CD4-positive, alpha-beta T cell treated with Interleukin-21 for 1 hour (primary cell): ENCODE measurements at regions not wholly inside any gene's neighbourhood (a gene's known extent, or its start where the extent isn't known, plus 50 kb on each side); places are given as distances from the start of the nearest gene placed in this dataset.
"Not testable (repeated sequence)": the region's sequence is repeated elsewhere in the genome, so short reads cannot be mapped to it uniquely, and the experiment has no call there.

ENCODE experiments used
- DNase-seq: peaks from one replicate; pipeline ENCODE4 v3.0.0-alpha.2; 2020

DNA sequence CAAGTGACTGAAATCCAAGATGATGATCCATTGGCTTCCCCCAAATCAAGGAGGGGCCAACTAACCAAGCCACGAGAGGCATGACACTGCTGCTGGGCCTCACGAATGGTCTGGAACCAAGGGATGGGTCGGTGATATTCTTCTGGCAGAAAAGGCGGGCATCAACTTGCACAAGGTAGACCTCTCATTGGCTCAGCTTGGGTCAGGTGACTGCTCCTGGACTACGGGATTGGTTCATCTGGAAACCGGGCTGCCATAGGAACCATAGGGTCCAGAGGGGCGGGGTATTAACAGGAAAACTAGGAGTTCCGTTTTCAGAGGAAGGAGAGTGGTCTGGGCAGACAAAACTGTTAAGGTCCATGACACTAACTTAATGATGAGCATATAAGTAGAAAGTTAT lies 100.9 kb downstream of the TFAP2C start:
- DNase-seq: no peak

DNA sequence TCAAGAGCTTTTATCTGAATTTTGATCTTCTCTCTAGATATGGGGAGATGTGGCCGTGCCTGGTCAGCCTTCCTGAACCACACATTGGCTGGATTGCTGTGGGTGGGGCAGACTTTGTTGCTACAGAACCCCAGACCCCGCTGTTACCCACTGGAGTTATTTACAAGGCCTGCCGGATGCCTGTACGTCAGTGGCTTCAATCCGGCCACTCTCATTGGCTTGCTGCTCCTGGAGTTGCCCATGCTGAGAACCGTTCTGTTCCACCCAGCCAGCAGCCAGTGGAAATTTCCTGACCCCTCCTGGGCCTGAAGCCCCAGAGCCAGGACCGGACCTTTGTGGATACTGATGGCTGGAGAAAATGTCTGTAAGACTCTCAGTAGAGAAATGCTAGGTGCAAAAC lies 101.9 kb downstream of the TFAP2C start:
- DNase-seq: no peak

DNA sequence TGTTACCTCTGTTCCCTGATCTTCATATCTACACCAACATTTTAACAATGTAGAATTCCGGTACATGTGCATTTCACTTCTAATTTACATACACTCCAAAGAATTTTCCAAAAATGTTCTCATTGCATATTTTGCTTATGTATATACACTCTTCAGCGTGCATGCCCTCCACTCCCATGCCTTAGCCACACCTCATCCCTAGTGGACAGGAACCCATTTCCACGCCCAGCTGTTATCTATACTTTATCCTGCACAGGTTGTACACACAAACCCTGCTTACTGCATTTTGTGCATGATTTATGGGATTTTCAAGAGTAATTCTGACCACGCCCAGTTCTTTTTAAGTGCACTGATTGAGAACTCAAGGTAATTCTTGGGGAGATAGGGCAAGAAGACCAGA lies 102.4 kb downstream of the TFAP2C start:
- no peak for DNase-seq

DNA sequence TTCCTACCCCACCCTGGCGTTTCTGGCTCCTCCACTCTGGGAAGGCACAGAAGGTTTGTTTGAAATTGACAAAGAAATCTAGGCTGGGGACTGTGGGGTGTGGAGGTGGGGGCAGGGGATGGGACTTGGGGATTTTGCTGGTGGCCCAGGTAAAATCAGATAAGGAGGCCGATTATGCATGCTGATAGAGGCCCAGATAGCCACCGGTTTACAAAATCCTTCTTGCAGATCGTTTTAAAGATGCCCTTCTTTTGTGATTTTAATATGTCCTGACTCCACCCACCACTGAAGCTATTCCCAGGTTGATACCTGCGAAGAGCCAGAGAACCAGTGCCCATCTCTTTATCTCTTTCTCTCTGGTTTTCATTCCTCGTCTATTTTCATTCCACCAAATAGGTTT lies 104.9 kb downstream of the TFAP2C start:
- no peak for DNase-seq

DNA sequence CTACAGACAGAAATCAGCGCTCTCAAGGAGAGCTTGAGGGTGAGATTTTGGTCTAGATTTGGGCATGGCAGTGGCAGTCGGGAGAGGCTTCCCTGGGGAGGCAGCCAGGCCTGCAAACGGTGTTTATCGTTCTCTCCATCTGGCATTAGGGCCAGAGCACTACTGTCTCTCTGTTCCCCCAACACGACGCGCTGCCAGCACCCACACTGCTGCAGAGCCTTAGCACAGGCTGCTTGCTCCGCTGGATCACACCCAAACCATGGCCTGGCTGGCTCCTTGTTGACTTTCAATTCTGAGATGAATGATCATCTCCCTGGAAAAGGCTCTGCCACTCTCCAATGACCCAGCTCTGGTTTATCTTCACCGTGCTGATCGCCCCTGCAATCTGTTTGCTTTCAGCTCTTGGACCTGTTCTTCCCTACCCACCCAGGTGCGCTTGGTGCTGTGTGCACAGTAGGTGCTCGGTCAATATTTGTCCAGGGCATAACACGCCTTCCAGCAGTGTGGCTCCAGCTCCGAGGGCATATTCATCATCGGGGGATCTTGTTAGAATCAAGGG lies 106.1 kb downstream of the TFAP2C start:
- no peak for DNase-seq

DNA sequence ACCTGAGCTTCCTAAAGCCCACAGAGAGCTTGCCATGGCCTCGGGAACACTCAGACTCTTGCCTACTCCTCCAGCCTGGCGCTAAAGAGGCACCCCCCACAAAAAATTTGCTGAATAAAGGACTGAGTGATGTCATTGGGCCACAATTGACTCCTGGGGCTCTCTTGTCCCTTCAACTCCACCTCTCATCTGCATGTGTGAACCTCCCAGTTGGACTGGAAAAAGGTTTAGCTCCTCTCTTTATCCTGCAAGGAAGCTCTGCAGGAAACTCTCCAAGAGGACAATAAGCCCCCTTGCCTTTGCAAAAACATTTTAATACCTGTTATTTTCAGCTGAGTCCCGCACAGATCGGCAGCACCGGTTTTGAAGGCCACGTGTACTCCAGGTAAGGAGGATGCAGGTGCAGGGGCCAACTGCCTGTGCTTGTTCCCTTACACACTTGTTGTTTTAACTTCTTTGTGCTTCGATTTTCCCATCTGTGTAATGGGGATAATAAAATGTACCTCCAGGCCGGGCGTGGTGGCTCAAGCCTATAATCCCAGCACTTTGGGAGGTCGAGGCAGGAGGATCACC lies 107.3 kb downstream of the TFAP2C start:
- DNase-seq: no peak

DNA sequence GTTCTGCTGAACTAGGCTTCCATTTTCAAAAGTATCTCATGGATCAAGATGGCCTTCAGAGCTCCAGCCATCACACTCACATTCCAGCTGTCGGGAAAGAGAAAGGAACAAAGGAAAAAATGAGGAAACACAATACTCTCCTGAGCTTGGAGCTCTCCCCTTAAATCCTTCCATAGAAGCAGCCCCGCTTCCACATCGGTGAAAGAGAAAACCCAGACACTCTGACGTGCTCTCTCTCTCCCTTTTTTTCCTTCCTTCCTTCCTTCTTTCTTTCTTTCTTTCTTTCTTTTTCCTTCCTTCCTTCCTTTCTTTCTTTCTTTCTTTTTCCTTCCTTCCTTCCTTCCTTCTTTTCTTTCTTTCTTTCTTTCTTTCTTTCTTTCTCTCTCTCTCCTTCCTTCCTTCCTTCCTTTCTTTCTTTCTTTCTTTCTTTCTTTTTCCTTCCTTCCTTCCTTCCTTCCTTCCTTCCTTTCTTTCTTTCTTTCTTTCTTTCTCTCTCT lies 115.3 kb downstream of the TFAP2C start:
- DNase-seq: not testable (repeated sequence)

DNA sequence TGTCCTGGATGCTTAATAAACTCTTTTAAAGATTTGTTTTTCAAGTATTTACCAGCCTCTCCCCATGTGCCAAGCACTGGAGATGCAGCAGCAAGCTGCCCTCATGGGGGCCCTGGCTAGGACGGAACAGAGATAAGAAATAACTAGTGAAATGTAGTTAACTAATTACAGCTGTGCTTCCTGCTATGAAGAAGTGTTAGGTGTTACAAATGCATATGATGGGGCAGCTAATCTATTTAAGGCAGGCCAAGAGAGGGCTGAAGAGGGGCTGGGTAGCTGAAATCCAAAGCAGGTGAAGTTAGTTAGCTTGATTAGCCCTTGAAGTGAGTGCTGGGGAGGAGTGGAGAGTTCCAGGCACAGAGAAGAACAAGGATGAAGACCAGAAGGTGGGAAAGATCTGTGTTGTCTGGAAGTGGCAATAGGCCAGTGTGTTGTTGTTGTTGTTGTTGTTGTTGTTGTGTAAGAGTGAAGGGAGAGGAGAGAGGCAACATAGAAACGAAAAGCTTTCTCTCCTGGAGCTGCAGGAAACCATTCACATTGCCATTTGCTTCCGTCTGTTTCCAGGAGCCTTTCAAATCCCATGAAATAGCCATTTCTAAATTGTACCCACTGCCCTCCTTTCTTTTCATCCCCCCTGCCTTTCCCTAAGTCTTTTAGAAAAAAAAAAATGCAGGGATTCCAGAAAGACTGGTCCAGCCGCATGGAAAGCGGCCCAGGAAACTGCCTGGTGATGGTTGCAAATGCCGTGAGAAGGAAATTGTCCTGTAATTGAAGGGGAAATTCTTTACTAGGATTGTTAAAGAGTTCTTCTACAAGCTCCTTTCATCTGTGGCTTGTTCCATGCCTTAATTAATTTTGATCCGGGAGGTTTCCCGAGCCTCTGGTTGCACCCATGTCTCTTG lies 119.6 kb downstream of the TFAP2C start:
- DNase-seq: no peak

DNA sequence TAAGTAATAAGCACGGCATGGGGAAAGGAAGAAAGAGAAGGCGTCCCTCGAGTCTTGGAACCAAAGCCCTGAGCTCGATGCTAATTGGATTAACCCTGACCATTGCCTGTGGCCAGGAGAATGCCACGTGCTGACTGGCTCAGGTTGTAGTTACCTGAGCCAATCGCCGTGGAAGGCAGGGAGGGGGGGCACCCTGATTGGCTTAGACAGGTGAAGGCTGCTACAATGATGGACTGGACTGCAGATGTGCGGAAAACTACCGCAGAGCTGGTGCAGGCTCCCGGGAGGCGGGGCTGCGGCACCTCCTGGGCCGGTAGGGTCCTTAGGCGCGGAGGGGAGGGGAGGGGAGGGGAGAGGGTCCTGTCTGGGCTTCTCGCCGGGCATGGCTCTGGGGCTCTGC lies 121.3 kb downstream of the TFAP2C start:
- DNase-seq: no peak

DNA sequence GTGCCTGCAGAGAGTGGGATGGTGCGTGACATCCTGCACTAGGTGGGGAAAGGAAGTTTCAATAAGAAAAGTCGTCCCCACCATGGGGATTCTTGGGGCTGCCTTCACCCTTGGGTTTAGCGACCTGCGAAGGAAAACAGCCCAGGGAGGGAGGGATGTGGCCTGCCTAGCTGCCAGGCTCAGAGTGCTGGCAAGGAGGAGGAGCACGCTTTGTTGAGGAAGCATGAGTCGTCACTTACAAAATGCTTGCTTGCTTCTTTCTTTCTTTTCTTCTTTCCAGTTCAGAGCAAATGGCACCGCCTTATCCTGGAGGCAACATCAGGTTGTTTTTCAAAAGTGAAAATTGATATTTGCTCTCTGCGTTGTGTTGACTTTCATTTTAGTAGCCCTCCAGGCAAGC lies 123.2 kb downstream of the TFAP2C start:
- no peak for DNase-seq

DNA sequence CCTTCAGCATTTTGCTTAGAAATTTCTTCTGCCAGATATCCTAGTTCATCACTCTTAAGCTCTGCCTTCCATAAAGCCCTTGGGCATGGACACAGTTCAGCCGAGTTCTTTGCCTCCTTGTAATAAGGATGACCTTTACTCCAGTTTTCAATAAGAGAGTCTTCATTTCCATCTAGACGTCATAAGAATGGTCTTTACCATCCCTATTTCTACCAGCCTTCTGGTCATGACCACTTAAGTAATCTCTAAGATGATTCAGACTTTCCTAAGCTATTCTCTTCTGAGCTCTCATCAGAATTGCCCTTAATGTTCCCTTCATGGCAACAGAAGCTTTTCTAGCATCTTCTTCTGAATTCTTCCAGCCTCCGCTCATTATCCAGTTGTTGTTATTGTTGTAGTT lies 126.1 kb downstream of the TFAP2C start:
- DNase-seq: no peak

DNA sequence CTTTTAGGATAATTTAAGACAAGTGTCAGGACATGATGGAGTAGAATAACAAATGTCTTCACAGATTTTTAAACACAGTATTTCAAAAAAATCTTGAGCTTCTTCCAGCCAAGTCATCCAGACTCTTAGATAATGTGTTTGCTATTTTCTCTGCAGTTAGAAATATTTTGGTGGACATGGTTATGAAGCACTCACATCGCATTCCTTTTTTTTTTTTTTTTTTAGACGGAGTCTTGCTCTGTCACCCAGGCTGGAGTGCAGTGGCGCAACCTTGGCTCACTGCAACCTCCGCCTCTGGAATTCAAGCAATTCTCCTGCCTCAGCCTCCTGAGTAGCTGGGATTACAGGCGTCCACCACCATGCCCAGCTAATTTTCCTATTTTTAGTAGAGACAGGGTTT lies 127.6 kb downstream of the TFAP2C start:
- not testable (repeated sequence) for DNase-seq

DNA sequence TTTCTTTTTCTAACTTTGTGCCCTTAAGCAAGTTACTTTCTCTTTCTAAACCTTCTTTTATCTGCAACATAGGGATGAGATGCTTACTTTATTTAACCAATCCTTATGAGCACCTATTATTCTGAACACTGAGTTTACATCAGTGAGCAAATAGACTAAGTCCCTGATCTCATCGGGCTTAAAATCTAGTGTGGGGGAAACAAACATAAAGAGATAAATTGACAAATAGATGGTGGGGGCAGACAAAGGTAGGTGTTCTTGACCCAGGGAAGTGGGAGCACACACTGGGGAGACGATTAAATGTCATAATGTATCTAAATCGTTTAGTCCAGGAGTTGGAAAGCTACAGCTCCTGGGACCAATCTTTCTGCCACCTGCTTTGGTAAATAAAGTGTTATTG lies 129.6 kb downstream of the TFAP2C start:
- no peak for DNase-seq

DNA sequence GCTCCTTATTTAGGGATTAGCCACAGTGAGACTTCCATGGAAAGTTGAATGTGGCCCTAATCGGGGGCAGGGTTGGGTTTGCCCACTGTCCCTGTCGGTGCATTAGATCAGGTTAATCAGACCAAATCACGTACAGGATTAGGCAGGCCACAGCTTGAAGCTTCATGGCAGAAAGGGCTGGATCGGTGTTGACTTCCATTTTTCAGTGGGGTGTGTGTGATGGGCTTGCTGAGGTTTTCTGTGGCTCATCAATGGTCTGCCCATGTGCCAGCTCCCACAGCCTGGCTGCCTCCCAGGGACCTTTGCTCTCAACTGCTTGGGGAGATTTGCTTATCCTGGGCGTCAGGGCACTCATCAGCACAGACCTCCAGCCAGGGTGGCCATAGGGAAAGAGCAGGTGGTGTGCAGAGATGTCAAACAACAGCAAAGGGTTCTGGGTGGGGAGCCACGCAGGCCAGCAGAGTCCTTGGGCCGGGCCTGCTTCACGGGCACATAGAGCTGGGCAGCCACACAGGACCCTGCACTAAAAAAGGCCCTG lies 130.7 kb downstream of the TFAP2C start:
- no peak for DNase-seq

DNA sequence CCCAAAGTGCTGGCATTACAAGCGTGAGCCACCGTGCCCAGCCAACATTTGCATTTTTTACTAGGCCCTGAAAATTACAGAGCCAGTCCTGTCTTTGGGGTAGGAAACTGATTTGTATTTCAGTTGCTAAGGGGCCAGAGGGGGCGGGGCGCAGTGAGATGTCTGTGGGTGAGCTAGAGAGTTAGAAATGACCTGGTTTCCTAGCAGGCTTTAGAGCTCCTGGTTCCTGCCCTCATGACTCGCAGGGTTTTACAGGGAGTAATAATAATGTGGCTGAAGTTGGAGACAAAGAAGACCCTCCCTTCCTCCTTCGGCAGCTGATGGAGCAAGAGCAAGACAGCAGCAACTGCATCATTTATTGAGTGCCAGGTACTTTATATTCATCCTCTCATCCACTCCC lies 131.5 kb downstream of the TFAP2C start:
- DNase-seq: no peak

DNA sequence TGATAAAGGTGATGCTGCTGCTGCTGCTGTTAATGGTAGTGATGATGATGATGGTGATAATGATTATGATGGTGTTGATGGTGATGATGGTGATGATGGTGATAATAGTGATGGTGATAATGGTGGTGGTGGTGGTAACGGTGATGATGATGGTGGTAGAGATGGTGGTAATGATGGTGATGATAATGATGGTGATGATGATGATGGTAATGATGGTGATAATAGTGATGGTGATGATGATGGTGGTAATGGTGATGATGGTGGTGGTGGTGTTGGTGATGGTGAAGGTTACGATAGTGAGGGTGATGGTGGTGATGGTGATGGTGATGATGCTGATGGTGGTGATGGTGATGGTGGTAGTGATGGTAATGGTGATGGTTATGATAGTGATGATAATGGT lies 132.3 kb downstream of the TFAP2C start:
- DNase-seq: no peak

DNA sequence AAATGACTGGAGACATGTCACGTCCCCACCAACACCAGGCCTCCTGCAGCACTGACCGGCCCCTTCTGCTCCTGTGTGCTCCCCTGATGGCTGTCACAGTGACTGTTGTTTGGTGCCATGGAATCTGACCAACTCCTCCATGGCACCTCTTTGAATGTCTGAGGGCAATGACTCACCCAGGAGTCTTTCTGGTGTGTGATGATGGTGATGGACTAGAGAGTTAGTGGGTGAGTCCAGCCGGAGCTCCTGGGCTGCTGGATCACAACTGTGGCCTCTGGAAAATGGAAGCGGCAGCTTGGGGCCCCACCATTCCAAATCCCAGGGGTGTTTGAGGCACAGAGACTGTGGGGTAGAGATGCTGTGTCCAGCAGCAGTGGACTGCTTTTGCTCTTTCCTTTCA lies 133.3 kb downstream of the TFAP2C start:
- DNase-seq: no peak

DNA sequence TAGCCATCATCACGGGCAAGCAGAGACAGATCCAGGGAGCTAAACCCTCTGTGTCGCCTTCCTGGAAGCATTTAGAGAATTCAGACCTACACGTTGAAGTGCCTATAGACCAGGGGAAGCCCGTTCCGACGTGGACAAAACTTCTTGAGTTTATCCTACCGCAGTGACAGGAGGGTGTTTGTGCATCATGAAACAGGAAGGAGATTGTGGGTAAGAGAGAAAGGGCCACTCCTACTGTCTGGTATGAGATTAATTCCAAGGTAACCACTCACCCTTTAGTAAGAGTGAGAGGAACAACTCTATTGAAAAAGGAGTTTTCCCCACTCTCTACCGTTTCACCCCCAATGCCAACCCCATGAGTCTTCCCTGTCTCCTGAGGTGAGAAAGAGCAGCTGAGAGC lies 133.7 kb downstream of the TFAP2C start:
- DNase-seq: no peak

DNA sequence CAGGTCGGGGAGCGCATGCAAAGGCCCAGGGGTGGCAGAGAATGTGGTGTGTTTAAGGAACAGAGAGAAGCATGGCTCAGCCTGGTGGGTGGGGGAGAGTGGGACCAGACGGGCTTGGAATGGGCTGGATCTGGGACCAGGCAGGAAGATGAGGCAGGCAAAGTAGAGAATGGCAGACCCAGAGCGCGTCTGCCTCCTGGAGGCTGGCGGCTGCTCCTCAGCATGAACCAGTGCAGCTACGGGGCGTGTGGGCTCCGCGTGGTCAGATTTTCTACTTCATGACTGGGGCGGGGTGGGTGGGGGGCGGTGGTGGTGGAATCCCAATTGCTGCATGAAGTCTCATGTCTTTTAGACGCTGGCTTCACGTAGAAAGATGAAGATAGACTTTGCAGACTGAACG lies 135.6 kb downstream of the TFAP2C start:
- no peak for DNase-seq

DNA sequence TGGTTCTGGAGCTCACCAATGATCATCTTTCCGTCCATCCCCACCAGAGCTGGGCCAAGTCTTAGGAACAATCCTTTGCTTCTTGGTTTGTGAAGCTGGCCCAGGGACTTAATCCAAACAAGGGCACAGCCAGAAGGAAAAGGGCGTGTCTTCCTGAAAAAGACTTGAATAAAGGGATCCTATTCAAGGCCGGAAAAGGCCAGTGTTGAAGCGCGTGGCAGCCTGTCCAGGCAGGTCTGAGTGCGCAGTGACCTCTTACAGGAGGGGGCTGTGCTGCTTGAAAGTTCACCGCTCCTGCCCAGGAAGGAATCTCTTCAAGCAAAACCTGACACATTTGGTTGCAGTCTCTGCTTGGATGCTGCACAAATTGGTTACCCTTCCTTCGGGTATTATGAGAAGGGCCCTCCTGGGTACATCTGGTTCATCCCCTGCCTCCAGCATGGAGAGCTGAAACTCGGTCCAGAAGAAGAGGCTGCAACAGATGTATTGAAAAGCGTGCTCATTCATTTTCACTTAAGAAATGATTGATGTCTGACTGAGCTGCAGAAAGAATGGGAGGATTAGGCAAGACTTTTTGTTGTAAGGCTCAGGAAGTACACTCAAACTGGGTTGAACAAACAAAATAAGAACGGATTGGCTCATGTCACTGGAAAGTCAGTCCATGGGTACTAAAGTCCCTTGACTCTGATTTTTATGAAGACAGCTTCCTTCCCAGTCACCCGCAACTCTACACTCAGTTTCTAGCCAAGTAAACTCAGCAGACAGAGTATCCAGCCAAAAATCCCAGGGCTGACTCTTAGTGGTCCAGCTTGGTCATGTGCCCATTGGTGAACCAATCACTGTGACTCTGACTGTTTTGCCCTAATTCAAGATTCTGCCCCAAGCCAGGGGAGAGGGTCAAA lies 136.3 kb downstream of the TFAP2C start:
- DNase-seq: no peak

DNA sequence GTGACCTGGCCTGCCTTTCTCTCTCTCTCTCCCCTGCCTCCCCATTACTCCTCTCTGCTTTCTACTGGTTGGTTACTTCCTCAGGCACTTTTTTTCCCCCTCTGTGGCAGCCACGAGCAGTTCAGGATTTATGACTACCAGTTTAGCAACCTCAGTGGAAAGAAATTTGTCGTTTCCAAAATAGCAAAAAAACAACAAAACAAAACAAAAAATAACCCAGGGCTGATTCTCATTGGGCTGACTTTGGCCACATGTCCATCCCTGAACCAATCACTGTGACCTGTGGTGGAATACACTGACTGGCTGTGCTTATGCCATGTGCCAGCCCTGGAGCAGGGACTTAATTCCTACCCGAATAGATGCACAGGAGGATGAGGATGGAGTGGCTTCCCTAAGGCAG lies 137.4 kb downstream of the TFAP2C start:
- no peak for DNase-seq

DNA sequence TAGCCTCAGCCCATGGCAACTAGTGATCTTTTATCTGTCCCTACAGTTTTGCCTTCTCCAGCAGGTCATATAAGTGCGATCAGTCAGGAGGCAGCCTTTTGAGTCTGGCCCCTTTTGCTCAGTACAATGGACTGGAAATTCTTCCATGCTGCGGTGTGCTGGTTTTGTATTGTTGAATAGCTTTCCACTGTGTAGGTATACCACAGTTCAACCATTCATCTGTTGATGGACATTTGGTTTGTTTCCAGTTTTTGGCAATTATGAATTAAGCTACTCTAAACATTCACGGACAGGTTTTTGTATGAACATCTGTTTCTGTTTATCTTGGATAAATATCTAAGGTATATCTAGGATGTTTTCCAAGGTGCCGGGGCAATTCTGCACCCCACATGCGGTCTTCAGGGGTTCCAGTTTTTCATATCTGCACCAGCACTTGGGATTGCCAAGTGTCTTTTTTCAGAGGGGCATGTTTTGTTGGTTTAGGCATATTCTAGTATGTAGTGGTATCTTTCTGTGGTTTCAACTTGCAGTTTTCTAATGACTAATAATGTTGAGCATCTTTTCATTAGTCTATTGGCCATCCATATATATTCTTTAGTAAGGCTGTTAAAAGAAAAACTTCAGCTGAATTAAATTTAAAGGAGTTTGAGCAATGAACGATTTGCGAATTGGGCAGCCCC lies 141.0 kb downstream of the TFAP2C start:
- no peak for DNase-seq
